H1 (cell line): ENCODE measurements at regions not wholly inside any gene's neighbourhood (a gene's known extent, or its start where the extent isn't known, plus 50 kb on each side); places are given as distances from the start of the nearest gene placed in this dataset.

Experiments
- CTCF ChIA-PET: fragments of 300-600 bp; sonication (Branson Sonifier 250); formaldehyde crosslinking; loops from one replicate; lab custom pipeline; 2021; ENCODE audit not compliant: partially characterized antibody; lab: Charles Lee
- POLR2A ChIA-PET: fragments of 300-600 bp; sonication (Branson Sonifier 250); formaldehyde crosslinking; loops from one replicate; lab custom pipeline; 2021; ENCODE audit warnings: inconsistent platforms; ENCODE audit not compliant: partially characterized antibody; lab: Charles Lee
- DNase-seq, 2 experiments: peaks; one replicate each; pipeline versions ENCODE4 v3.0.0 to v3.0.0-alpha.2; 2010 to 2022; ENCODE audit warnings: low spot score in 2 of 2, low read depth in 1 of 2, mixed read lengths in 1 of 2
- FAIRE-seq: peaks from 2 replicates; lab custom pipeline; 2011; peaks lifted over from hg19 to GRCh38; lab: Jason Lieb, UNC
- H2AFZ ChIP-seq: 2 replicates; pipeline ENCODE4 v1.8.1; 2012; ENCODE audit warnings: low read length, inconsistent platforms
- H2AK5ac ChIP-seq: 2 replicates; pipeline ENCODE4 v1.6.1; 2013; ENCODE audit warnings: low read depth, low read length
- H2BK120ac ChIP-seq: replicated peaks from 2 replicates; pipeline ENCODE3; 2013; ENCODE audit warnings: low read depth, low read length, inconsistent platforms
- H2BK12ac ChIP-seq: 2 replicates; pipeline ENCODE4 v1.6.1; 2013; ENCODE audit warnings: low read depth, low read length
- H2BK15ac ChIP-seq: 2 replicates; pipeline ENCODE4 v1.6.1; 2013; ENCODE audit warnings: low read length
- H2BK20ac ChIP-seq: 2 replicates; pipeline ENCODE4 v1.6.1; 2013; ENCODE audit warnings: low read length
- H2BK5ac ChIP-seq: 2 replicates; pipeline ENCODE4 v1.6.1; 2013; ENCODE audit warnings: low read depth, low read length
- H3K14ac ChIP-seq: 2 replicates; pipeline ENCODE4 v1.6.1; 2013; ENCODE audit warnings: inconsistent platforms; ENCODE audit not compliant: insufficient read length
- H3K18ac ChIP-seq: 2 replicates; pipeline ENCODE4 v1.6.1; 2013; ENCODE audit warnings: low read length; ENCODE audit errors: extremely low read depth
- H3K23ac ChIP-seq: 2 replicates; pipeline ENCODE4 v1.6.1; 2013; ENCODE audit warnings: inconsistent platforms; ENCODE audit not compliant: insufficient read length
- H3K23me2 ChIP-seq: 2 replicates; pipeline ENCODE4 v1.6.1; 2013; ENCODE audit warnings: low read depth, low read length
- H3K27ac ChIP-seq: 2 replicates; pipeline ENCODE4 v1.6.1; 2011; ENCODE audit warnings: low read depth, low read length, inconsistent platforms
- H3K27me3 ChIP-seq, 4 experiments: replicated peaks in 1 of 4; 1 replicate in 1 of 4; 2 replicates in 3 of 4; pipeline versions ENCODE4 v1.6.1 to v1.8.1; 2011 to 2013; ENCODE audit warnings: low read length in 3 of 4, mild to moderate bottlenecking in 3 of 4, inconsistent platforms in 2 of 4, mixed read lengths in 2 of 4, moderate library complexity in 1 of 4; ENCODE audit not compliant: control insufficient read depth in 3 of 4, insufficient read depth in 3 of 4; ENCODE audit errors: extremely low read depth in 1 of 4
- H3K36me3 ChIP-seq, 4 experiments: 2 replicates each; pipeline versions ENCODE4 v1.6.1 to v1.8.1; 2011 to 2013; ENCODE audit warnings: mild to moderate bottlenecking in 4 of 4, low read length in 3 of 4, moderate library complexity in 2 of 4, control low read depth in 1 of 4, inconsistent platforms in 1 of 4; ENCODE audit not compliant: insufficient read depth in 4 of 4, control insufficient read depth in 2 of 4
- H3K4ac ChIP-seq: replicated peaks from 2 replicates; pipeline ENCODE3; 2013; ENCODE audit warnings: low read length, low read depth, mixed read lengths, inconsistent platforms; ENCODE audit not compliant: insufficient read length
- H3K4me1 ChIP-seq, 4 experiments: replicated peaks in 1 of 4; 1 replicate in 1 of 4; 2 replicates in 3 of 4; pipeline versions ENCODE4 v1.6.1 to v1.8.1; 2011 to 2013; ENCODE audit warnings: low read length in 3 of 4, inconsistent platforms in 2 of 4, mixed read lengths in 1 of 4; ENCODE audit not compliant: insufficient read depth in 4 of 4, control insufficient read depth in 3 of 4
- H3K4me2 ChIP-seq, 2 experiments: 2 replicates each; pipeline versions ENCODE4 v1.6.1 to v1.8.1; 2011 to 2013; ENCODE audit warnings: low read depth in 2 of 2, low read length in 2 of 2, control low read depth in 1 of 2, inconsistent platforms in 1 of 2, mild to moderate bottlenecking in 1 of 2; ENCODE audit not compliant: insufficient read depth in 1 of 2
- H3K4me3 ChIP-seq, 4 experiments: fragments of 200-600, 300-600 bp in 1 of 4; sonication (generic), shearing (Covaris generic), sonication (Bioruptor Twin) in 1 of 4; 2 replicates each; pipeline versions ENCODE4 v1.5.1 to v1.8.1; 2011 to 2016; ENCODE audit warnings: low read length in 4 of 4, low read depth in 3 of 4, control low read depth in 2 of 4, inconsistent platforms in 2 of 4, mild to moderate bottlenecking in 2 of 4, mixed read lengths in 1 of 4, moderate library complexity in 1 of 4; ENCODE audit not compliant: insufficient read depth in 2 of 4; ENCODE audit errors: extremely low read depth in 1 of 4
- H3K56ac ChIP-seq: replicated peaks from 2 replicates; pipeline ENCODE3; 2013; ENCODE audit warnings: low read depth, mild to moderate bottlenecking, mixed read lengths, low read length, inconsistent platforms; ENCODE audit not compliant: insufficient read length
- H3K79me1 ChIP-seq: 2 replicates; pipeline ENCODE4 v1.6.1; 2013; ENCODE audit warnings: low read depth, low read length, control low read depth
- H3K79me2 ChIP-seq, 2 experiments: 2 replicates each; pipeline versions ENCODE4 v1.6.1 to v1.8.1; 2012 to 2013; ENCODE audit warnings: low read length in 2 of 2, mild to moderate bottlenecking in 2 of 2, inconsistent platforms in 1 of 2; ENCODE audit not compliant: insufficient read depth in 2 of 2, control insufficient read depth in 1 of 2
- H3K9ac ChIP-seq, 4 experiments: replicated peaks in 1 of 4; 1 replicate in 1 of 4; 2 replicates in 3 of 4; pipeline versions ENCODE4 v1.6.1 to v1.8.1; 2011 to 2013; ENCODE audit warnings: low read depth in 3 of 4, low read length in 3 of 4, control low read depth in 2 of 4, mild to moderate bottlenecking in 2 of 4, moderate library complexity in 2 of 4, inconsistent platforms in 1 of 4; ENCODE audit errors: extremely low read depth in 1 of 4
- H3K9me3 ChIP-seq, 2 experiments: 2 replicates each; pipeline versions ENCODE4 v1.6.1 to v1.8.1; 2012 to 2013; ENCODE audit warnings: mild to moderate bottlenecking in 2 of 2, moderate library complexity in 2 of 2, control low read depth in 1 of 2, inconsistent platforms in 1 of 2, low read depth in 1 of 2, low read length in 1 of 2, mixed read lengths in 1 of 2; ENCODE audit not compliant: insufficient read depth in 2 of 2
- H4K20me1 ChIP-seq, 2 experiments: replicated peaks in 1 of 2; 2 replicates each; pipeline versions ENCODE3 to v1.8.1; 2011 to 2013; ENCODE audit warnings: inconsistent platforms in 2 of 2, low read length in 2 of 2, mild to moderate bottlenecking in 1 of 2; ENCODE audit not compliant: insufficient read depth in 2 of 2, control insufficient read depth in 1 of 2
- H4K5ac ChIP-seq: 2 replicates; pipeline ENCODE4 v1.6.1; 2013; ENCODE audit warnings: low read length, low read depth, mixed read lengths, inconsistent platforms; ENCODE audit not compliant: insufficient read length
- H4K8ac ChIP-seq: 2 replicates; pipeline ENCODE4 v1.8.0; 2013; ENCODE audit warnings: mild to moderate bottlenecking, moderate library complexity, low read length, inconsistent platforms; ENCODE audit not compliant: insufficient read depth; ENCODE audit errors: extremely low read depth
- H4K91ac ChIP-seq: replicated peaks from 2 replicates; pipeline ENCODE3; 2013; ENCODE audit warnings: low read length, mixed read lengths, inconsistent platforms; ENCODE audit not compliant: insufficient read length
- KDM5A ChIP-seq: fragments of 200-600 bp; IDR thresholded peaks from 2 replicates; pipeline ENCODE4 v1.7.1; 2012; ENCODE audit warnings: mild to moderate bottlenecking, low read length, inconsistent platforms, mixed read lengths
- WGBS, 2 experiments: shearing (Covaris generic) in 1 of 2; methylation state at CpG; one replicate each; pipeline versions ENCODE4 v1.1.6 to v1.1.7; 2013 to 2015; ENCODE audit warnings: low lambda C conversion rate in 2 of 2, mixed read lengths in 2 of 2, inconsistent platforms in 1 of 2, low coverage in 1 of 2, missing lambda C conversion rate in 1 of 2; ENCODE audit not compliant: insufficient replicate concordance in 2 of 2, insufficient coverage in 1 of 2, insufficient read length in 1 of 2; ENCODE audit errors: extremely low coverage in 1 of 2, missing lambda C conversion rate in 1 of 2; 5-methylcytosine and 5-hydroxymethylcytosine counted together

DNA sequence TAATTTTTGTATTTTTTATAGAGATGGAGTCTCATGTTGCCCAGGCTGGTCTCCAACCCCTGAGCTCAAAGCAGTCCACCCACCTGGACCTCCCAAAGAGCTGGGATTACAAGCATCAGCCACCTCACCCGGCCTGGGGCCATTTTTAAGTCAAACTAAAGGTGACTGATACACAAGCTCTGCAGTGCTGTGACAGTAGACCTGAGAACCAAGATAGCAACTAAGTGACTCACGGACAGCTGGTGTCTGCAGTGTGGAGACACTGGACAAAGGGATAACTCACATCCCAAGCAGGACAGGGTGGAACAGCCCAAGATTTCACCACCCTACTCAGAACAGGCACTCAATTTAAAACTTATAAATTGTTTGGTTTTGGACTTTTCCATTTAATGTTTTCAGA, 402.5 kb downstream of the CD83 start:
- no peak overlapping the region for H3K14ac ChIP-seq
- H3K9me3 ChIP-seq: no peaks in the 10 kb centered on the region
- H2BK5ac ChIP-seq: no peak overlapping the region
- no peak overlapping the region for H2AK5ac ChIP-seq
- ChIA-PET CTCF (interaction anchor here (1.1 to 1.5 kb wide), 4 partner anchors 17 to 255 kb away, joined by 3 to 4 read pairs (median 4); no protein-coding TSS in a partner anchor), POLR2A (interaction anchor here (0.7 kb wide), 1 partner anchor 9 kb away, joined by 3 read pairs; no protein-coding TSS in a partner anchor)
- H3K27me3 ChIP-seq: no peaks in the 10 kb centered on the region
- no peak overlapping the region for H3K18ac ChIP-seq
- no peak overlapping the region for H2BK15ac ChIP-seq
- no peak overlapping the region for H3K4me3 ChIP-seq
- no peak overlapping the region for H2BK20ac ChIP-seq
- no peak overlapping the region for H4K91ac ChIP-seq
- H3K36me3 ChIP-seq: no peaks in the 10 kb centered on the region
- no peak overlapping the region for H3K23ac ChIP-seq
- no peak overlapping the region for H3K9ac ChIP-seq
- no peaks in the 10 kb centered on the region for H3K23me2 ChIP-seq
- no peak overlapping the region for H3K4me2 ChIP-seq
- no peaks in the 10 kb centered on the region for H3K79me2 ChIP-seq
- H3K4me1 ChIP-seq: no peaks in the 10 kb centered on the region
- H4K5ac ChIP-seq: no peak overlapping the region
- no peak for FAIRE-seq
- no peak overlapping the region for H3K56ac ChIP-seq
- no peak overlapping the region for H2AFZ ChIP-seq
- WGBS, 2 experiments: 100% methylated on average over 2 of the region's 2 CpGs; no CpG with 5 or more reads in 1 of the 2 experiments
- H3K27ac ChIP-seq: no peak overlapping the region
- no peak overlapping the region for H2BK120ac ChIP-seq
- no peak overlapping the region for H4K8ac ChIP-seq
- DNase-seq: no peak
- no peaks in the 10 kb centered on the region for H3K79me1 ChIP-seq
- no peak overlapping the region for H2BK12ac ChIP-seq
- no peak for TF ChIP-seq KDM5A
- H3K4ac ChIP-seq: no peak overlapping the region
- no peaks in the 10 kb centered on the region for H4K20me1 ChIP-seq
